PC-9 (cell line): ENCODE measurements at regions not wholly inside any gene's neighbourhood (a gene's known extent, or its start where the extent isn't known, plus 50 kb on each side); places are given as distances from the start of the nearest gene placed in this dataset.

ENCODE experiments used
- BruUV-seq: library from RNA; stranded (reverse); fragments of 400-500 nt; replicated peaks from 2 replicates; lab custom pipeline; 2021; lab: Mats Ljungman, UMichigan
- CTCF ChIA-PET: fragments of 300-600 bp; sonication (Branson Sonifier 250); formaldehyde crosslinking; loops from one replicate; lab custom pipeline; 2022; ENCODE audit warnings: antibody characterized with exemption; lab: Charles Lee
- POLR2A ChIA-PET: fragments of 300-600 bp; sonication (Branson Sonifier 250); formaldehyde crosslinking; loops from one replicate; lab custom pipeline; 2022; ENCODE audit warnings: antibody characterized with exemption; ENCODE audit not compliant: unreplicated experiment; lab: Charles Lee
- DNase-seq, 2 experiments: peaks; one replicate each; pipeline versions ENCODE4 v3.0.0 to v3.0.0-alpha.2; 2015 to 2022; ENCODE audit warnings: mixed read lengths in 1 of 2
- H2AFZ ChIP-seq: fragments of 200-600 bp; sonication (generic); 2 replicates; pipeline ENCODE4 v1.8.1; 2017; ENCODE audit warnings: antibody characterized with exemption
- H3F3A ChIP-seq: fragments of 200-600 bp; sonication (generic); 2 replicates; pipeline ENCODE4 v1.8.1; 2017; ENCODE audit warnings: antibody characterized with exemption, mild to moderate bottlenecking, low read depth; ENCODE audit not compliant: insufficient read depth
- H3K27ac ChIP-seq: fragments of 200-600 bp; sonication (generic); 2 replicates; pipeline ENCODE4 v1.6.1; 2016; ENCODE audit warnings: mixed run types
- H3K27me3 ChIP-seq: fragments of 200-600 bp; sonication (generic); 2 replicates; pipeline ENCODE4 v1.6.1; 2016; ENCODE audit warnings: low read depth, mixed run types; ENCODE audit not compliant: insufficient read depth
- H3K36me3 ChIP-seq: fragments of 200-600 bp; sonication (generic); 2 replicates; pipeline ENCODE4 v1.6.1; 2016; ENCODE audit warnings: low read depth, mixed run types
- H3K4me1 ChIP-seq: fragments of 200-600 bp; sonication (generic); replicated peaks from 2 replicates; pipeline ENCODE4 v1.6.1; 2016; ENCODE audit warnings: mixed run types; ENCODE audit not compliant: insufficient read depth
- H3K4me2 ChIP-seq: fragments of 200-600 bp; sonication (generic); 2 replicates; pipeline ENCODE4 v1.6.1; 2017; ENCODE audit warnings: mixed run types
- H3K4me3 ChIP-seq: fragments of 200-600 bp; sonication (generic); 2 replicates; pipeline ENCODE4 v1.6.1; 2016; ENCODE audit warnings: mixed run types
- H3K79me2 ChIP-seq: fragments of 200-600 bp; sonication (generic); 2 replicates; pipeline ENCODE4 v1.6.1; 2017; ENCODE audit warnings: low read depth, mixed run types
- H3K9me2 ChIP-seq: fragments of 200-600 bp; sonication (generic); 2 replicates; pipeline ENCODE4 v1.8.1; 2017; ENCODE audit warnings: mild to moderate bottlenecking; ENCODE audit not compliant: insufficient read depth
- H3K9me3 ChIP-seq: fragments of 200-600 bp; sonication (generic); 2 replicates; pipeline ENCODE4 v1.8.1; 2016; ENCODE audit warnings: low read depth; ENCODE audit not compliant: insufficient read depth
- H4K20me1 ChIP-seq: fragments of 200-600 bp; sonication (generic); 2 replicates; pipeline ENCODE4 v1.8.1; 2017; ENCODE audit not compliant: insufficient read depth
- EZH2 ChIP-seq: fragments of 200-600 bp; sonication (generic); IDR thresholded peaks from 2 replicates; pipeline ENCODE4 v1.8.0; 2017; ENCODE audit warnings: antibody characterized with exemption, low read depth
- intact Hi-C: fragments of 100-400 bp; cut with micrococcal nuclease; formaldehyde crosslinking; loops from one replicate; pipeline ENCODE4 v1.10.0; 2022; ENCODE audit not compliant: unreplicated experiment
- TF ChIP-seq, protein P1 (sequence below): fragments of 200-600 bp; sonication (generic); conservative IDR thresholded peaks from 2 replicates; pipeline ENCODE4 v1.6.1; 2017; ENCODE audit warnings: mixed run types, antibody characterized with exemption, mild to moderate bottlenecking, moderate library complexity

DNA sequence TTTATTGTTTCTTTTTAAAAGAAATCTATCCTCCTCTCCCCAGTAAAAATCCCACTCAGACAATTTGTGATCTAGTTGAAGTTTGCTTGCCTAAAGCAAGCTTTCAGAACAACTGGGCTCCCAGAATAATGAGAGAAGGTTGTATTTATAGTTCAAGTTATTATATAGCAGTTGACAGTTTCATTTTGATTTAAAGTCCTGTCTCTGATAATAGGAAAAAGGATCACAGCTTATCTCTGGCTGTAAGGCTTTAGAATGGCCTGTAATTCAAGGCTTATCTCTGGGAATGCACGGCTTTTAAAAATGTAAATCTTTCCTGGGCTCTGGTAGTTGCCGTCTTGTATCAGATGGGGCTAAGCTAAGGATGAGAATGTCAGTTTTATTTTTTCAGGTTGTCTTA is 123.3 kb upstream of the TMTC4 start:
- no peaks in the 10 kb centered on the region for H3K9me2 ChIP-seq
- no peak overlapping the region for H3K4me2 ChIP-seq
- no TSS peak for BruUV-seq
- H3F3A ChIP-seq: no peaks in the 10 kb centered on the region
- no peaks in the 10 kb centered on the region for H3K4me1 ChIP-seq
- H4K20me1 ChIP-seq: no peaks in the 10 kb centered on the region
- intact Hi-C loops: no loop called here
- H2AFZ ChIP-seq: no peak overlapping the region
- H3K79me2 ChIP-seq: no peaks in the 10 kb centered on the region
- no peaks in the 10 kb centered on the region; the same call in 1 of the 2 replicates for H3K9me3 ChIP-seq
- no peak overlapping the region for H3K4me3 ChIP-seq
- peaks cover 41% of the 10 kb centered on the region for H3K27me3 ChIP-seq
- no peak overlapping the region for H3K27ac ChIP-seq
- no peak for DNase-seq
- CTCF ChIA-PET: no interaction called here
- POLR2A ChIA-PET: no interaction called here
- H3K36me3 ChIP-seq: no peaks in the 10 kb centered on the region
- TF ChIP-seq, protein P1, sequence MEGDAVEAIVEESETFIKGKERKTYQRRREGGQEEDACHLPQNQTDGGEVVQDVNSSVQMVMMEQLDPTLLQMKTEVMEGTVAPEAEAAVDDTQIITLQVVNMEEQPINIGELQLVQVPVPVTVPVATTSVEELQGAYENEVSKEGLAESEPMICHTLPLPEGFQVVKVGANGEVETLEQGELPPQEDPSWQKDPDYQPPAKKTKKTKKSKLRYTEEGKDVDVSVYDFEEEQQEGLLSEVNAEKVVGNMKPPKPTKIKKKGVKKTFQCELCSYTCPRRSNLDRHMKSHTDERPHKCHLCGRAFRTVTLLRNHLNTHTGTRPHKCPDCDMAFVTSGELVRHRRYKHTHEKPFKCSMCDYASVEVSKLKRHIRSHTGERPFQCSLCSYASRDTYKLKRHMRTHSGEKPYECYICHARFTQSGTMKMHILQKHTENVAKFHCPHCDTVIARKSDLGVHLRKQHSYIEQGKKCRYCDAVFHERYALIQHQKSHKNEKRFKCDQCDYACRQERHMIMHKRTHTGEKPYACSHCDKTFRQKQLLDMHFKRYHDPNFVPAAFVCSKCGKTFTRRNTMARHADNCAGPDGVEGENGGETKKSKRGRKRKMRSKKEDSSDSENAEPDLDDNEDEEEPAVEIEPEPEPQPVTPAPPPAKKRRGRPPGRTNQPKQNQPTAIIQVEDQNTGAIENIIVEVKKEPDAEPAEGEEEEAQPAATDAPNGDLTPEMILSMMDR: no peak
- TF ChIP-seq EZH2: no peak

DNA sequence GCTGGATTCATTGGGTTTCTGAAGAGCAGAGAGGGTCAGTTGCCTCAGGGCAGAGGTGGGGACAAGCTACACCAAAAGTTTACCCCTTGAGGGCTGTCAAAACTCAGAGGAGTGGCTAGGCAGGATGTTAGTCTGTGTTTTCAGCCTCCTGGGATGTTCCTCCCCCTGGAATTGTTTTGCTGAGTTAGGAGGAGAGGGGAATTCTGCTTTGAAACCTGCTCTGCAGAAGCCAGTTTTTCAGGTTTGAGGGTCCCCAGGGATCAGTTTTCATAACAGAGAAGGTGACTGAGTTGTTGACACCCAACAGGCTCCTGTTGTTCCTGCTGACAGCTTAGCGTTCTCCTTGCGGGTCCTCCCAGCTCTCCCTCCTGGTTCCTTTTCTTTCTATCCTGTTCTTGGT is 121.9 kb upstream of the TMTC4 start:
- no peak overlapping the region for H3K27ac ChIP-seq
- H3F3A ChIP-seq: no peaks in the 10 kb centered on the region
- no peaks in the 10 kb centered on the region for H3K9me2 ChIP-seq
- no peaks in the 10 kb centered on the region; the same call in 1 of the 2 replicates for H3K9me3 ChIP-seq
- peaks cover 31% of the 10 kb centered on the region for H3K27me3 ChIP-seq
- H3K79me2 ChIP-seq: no peaks in the 10 kb centered on the region
- no TSS peak for BruUV-seq
- H2AFZ ChIP-seq: no peak overlapping the region
- intact Hi-C loops: no loop called here
- no peak overlapping the region for H3K4me2 ChIP-seq
- no peaks in the 10 kb centered on the region for H3K36me3 ChIP-seq
- ChIA-PET POLR2A (no interaction called here), CTCF (no interaction called here)
- DNase-seq: no peak
- TF ChIP-seq EZH2: no peak
- TF ChIP-seq, protein P1: no peak
- no peaks in the 10 kb centered on the region for H4K20me1 ChIP-seq
- H3K4me1 ChIP-seq: no peaks in the 10 kb centered on the region
- H3K4me3 ChIP-seq: no peak overlapping the region

DNA sequence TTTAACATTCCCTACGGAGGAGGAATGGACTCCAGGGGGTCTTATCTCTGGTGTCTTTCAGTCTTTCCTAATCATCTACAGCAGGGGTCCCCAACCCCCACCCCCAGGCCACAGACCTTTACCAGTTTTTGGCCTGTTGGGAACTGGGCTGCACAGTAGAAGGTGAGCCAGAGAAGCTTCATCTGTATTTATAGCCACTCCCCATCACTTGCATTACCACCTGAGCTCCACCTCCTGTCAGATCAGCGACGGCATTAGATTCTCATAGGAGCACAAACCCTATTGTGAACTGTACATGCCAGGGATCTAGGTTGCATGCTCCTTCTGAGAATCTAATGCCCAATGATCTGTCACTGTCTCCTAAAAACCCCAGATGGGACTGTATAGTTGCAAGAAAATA is 120.0 kb upstream of the TMTC4 start:
- no peak overlapping the region for H3K27ac ChIP-seq
- no TSS peak for BruUV-seq
- CTCF ChIA-PET: no interaction called here
- H3K4me2 ChIP-seq: no peak overlapping the region
- TF ChIP-seq EZH2: no peak
- TF ChIP-seq, protein P1: no peak
- intact Hi-C loops: no loop called here
- H3K9me3 ChIP-seq: no peaks in the 10 kb centered on the region; the same call in 1 of the 2 replicates
- no peaks in the 10 kb centered on the region for H4K20me1 ChIP-seq
- no peaks in the 10 kb centered on the region for H3K36me3 ChIP-seq
- H3K4me1 ChIP-seq: no peaks in the 10 kb centered on the region
- H3K79me2 ChIP-seq: no peaks in the 10 kb centered on the region
- no peak overlapping the region for H2AFZ ChIP-seq
- POLR2A ChIA-PET: no interaction called here
- no peaks in the 10 kb centered on the region for H3F3A ChIP-seq
- peaks cover 24% of the 10 kb centered on the region for H3K27me3 ChIP-seq
- no peak overlapping the region for H3K4me3 ChIP-seq
- H3K9me2 ChIP-seq: no peaks in the 10 kb centered on the region
- DNase-seq: no peak
